Stomach (tissue), 4 donors: ENCODE measurements at regions not wholly inside any gene's neighbourhood (a gene's known extent, or its start where the extent isn't known, plus 50 kb on each side); places are given as distances from the start of the nearest gene placed in this dataset.

Experiments
- EP300 ChIP-seq: sonication (generic); formaldehyde crosslinking; IDR thresholded peaks from one replicate; pipeline ENCODE4 v1.6.1; 2017; ENCODE audit warnings: antibody characterized with exemption
- POLR2A ChIP-seq, 4 donors: fragments of 450-650 bp; IDR thresholded peaks; one replicate each; pipeline ENCODE4 v1.6.1; 2016; ENCODE audit warnings: antibody characterized with exemption in 4 of 4, control low read depth in 2 of 4, mild to moderate bottlenecking in 1 of 4, moderate library complexity in 1 of 4
- POLR2AphosphoS5 ChIP-seq, 3 donors: sonication (generic); formaldehyde crosslinking; IDR thresholded peaks; one replicate each; pipeline ENCODE4 v1.6.1; 2016; ENCODE audit warnings: antibody characterized with exemption in 3 of 3
- TF ChIP-seq, protein P1 (sequence below), 7 experiments: fragments of 450-650 bp in 4 of 7; fragments of 200-600 bp in 3 of 7; sonication (generic) in 3 of 7; IDR thresholded peaks; one replicate each; pipeline ENCODE4 v1.5.1; 2016 to 2019; ENCODE audit warnings: antibody characterized with exemption in 7 of 7, control low read depth in 2 of 7, mild to moderate bottlenecking in 1 of 7

DNA sequence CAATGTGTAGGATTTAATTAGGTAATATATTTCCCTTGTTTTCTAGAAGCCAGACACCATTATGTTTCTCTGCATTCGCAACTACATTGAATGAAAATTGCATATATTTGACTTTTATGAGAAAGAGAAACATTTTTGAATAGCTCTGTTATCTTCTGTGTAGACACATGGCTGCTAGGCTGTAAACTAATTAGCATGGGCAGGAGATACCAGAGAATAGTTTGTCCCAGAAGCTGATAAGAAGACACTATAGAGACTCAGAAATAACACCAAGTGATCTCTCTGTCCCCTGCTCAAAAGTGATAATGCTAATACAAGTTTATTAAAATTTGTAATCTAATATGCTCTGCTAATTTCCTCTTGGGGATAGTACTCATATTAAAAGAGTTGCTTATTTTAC lies 198.0 kb upstream of the TUSC1 start:
- TF ChIP-seq, protein P1, sequence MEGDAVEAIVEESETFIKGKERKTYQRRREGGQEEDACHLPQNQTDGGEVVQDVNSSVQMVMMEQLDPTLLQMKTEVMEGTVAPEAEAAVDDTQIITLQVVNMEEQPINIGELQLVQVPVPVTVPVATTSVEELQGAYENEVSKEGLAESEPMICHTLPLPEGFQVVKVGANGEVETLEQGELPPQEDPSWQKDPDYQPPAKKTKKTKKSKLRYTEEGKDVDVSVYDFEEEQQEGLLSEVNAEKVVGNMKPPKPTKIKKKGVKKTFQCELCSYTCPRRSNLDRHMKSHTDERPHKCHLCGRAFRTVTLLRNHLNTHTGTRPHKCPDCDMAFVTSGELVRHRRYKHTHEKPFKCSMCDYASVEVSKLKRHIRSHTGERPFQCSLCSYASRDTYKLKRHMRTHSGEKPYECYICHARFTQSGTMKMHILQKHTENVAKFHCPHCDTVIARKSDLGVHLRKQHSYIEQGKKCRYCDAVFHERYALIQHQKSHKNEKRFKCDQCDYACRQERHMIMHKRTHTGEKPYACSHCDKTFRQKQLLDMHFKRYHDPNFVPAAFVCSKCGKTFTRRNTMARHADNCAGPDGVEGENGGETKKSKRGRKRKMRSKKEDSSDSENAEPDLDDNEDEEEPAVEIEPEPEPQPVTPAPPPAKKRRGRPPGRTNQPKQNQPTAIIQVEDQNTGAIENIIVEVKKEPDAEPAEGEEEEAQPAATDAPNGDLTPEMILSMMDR (IDR thresholded peaks at IDR 0.05): no peak
- TF ChIP-seq POLR2AphosphoS5 (IDR thresholded peaks at IDR 0.05) (no peak), POLR2A (IDR thresholded peaks at IDR 0.05) (no peak), EP300 (no peak)
